Loucy (cell line): ENCODE measurements at regions not wholly inside any gene's neighbourhood (a gene's known extent, or its start where the extent isn't known, plus 50 kb on each side); places are given as distances from the start of the nearest gene placed in this dataset.

Experiments used
- EZH2phosphoT487 ChIP-seq: fragments of 200-600 bp; IDR thresholded peaks from 2 replicates; pipeline ENCODE4 v1.6.1; 2018; ENCODE audit warnings: antibody characterized with exemption, mild to moderate bottlenecking, moderate library complexity, borderline replicate concordance
- TF ChIP-seq, protein P1 (sequence below): fragments of 200-600 bp; sonication (generic); conservative IDR thresholded peaks from 2 replicates; pipeline ENCODE4 v1.5.1; 2014; ENCODE audit warnings: mild to moderate bottlenecking, antibody characterized with exemption, low read length

DNA sequence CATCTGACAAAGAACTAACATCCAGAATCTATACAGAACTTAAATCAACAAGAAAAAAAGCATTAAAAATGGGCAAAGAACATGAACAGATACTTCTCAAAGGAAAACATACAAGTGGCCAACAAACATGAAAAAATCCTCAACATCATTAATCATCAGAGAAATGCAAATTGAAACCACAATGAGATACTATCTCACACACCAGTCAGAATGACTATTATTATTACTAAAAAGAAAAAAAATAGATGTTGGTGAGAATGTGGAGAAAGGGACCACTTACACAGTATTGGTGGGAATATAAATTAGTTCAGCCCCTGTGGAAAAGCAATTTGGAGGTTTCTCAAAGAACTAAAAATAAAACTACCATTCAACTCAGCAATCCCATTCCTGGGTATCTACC, 89.1 kb upstream of the ADO start:
- TF ChIP-seq, protein P1, sequence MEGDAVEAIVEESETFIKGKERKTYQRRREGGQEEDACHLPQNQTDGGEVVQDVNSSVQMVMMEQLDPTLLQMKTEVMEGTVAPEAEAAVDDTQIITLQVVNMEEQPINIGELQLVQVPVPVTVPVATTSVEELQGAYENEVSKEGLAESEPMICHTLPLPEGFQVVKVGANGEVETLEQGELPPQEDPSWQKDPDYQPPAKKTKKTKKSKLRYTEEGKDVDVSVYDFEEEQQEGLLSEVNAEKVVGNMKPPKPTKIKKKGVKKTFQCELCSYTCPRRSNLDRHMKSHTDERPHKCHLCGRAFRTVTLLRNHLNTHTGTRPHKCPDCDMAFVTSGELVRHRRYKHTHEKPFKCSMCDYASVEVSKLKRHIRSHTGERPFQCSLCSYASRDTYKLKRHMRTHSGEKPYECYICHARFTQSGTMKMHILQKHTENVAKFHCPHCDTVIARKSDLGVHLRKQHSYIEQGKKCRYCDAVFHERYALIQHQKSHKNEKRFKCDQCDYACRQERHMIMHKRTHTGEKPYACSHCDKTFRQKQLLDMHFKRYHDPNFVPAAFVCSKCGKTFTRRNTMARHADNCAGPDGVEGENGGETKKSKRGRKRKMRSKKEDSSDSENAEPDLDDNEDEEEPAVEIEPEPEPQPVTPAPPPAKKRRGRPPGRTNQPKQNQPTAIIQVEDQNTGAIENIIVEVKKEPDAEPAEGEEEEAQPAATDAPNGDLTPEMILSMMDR, result no peak
- no peak for TF ChIP-seq EZH2phosphoT487
